Brain microvascular endothelial cell (primary cell): ENCODE measurements at regions not wholly inside any gene's neighbourhood (a gene's known extent, or its start where the extent isn't known, plus 50 kb on each side); places are given as distances from the start of the nearest gene placed in this dataset.

Experiments used
- DNase-seq: peaks from one replicate; pipeline ENCODE4 v3.0.0-alpha.2; 2020
- H3K27ac ChIP-seq: fragments of 250-450 bp; sonication (Bioruptor Pico); 2 replicates; pipeline ENCODE4 v1.5.1; 2020; ENCODE audit warnings: mild to moderate bottlenecking, moderate library complexity
- H3K27me3 ChIP-seq: fragments of 250-450 bp; sonication (Bioruptor Pico); replicated peaks from 2 replicates; pipeline ENCODE4 v1.5.1; 2020; ENCODE audit warnings: mild to moderate bottlenecking
- H3K36me3 ChIP-seq: fragments of 250-450 bp; sonication (Bioruptor Pico); replicated peaks from 2 replicates; pipeline ENCODE4 v1.5.1; 2020; ENCODE audit warnings: mild to moderate bottlenecking
- H3K4me3 ChIP-seq: 2 replicates; pipeline ENCODE4 v1.5.1; 2011; ENCODE audit warnings: low read depth, mild to moderate bottlenecking, control low read depth, low read length, moderate library complexity
- in situ Hi-C: cut with HindIII; loops from 2 replicates; pipeline ENCODE4 v1.10.0; 2017; ENCODE audit warnings: low sequenced_read_pairs, low pct_ligation_motif_present
- TF ChIP-seq, protein P1 (sequence below): IDR thresholded peaks from 2 replicates; pipeline ENCODE4 v1.5.1; 2011; ENCODE audit warnings: low read depth, mild to moderate bottlenecking, moderate library complexity, low read length, control low read depth, inconsistent platforms; ENCODE audit errors: missing control alignments

DNA sequence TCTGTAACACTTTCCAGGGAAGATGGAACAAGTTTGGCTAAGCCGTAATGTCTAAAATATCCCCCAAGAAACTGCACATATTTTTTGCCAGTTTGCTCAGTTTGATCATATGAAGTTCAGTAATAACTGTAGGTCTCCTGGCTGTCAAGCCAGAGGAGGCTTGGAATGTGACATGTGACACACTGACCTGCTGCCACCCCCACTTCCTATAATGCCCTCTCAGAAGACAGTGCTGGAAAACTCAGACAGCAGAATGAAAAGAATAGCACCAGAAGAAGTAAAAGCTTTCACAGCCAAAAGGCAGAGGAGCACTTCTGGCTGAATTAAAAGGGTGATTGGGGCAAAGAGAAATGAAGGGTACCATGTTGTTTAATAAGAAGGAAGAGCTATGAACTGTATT is 67.4 kb upstream of the UBAC2 start:
- TF ChIP-seq, protein P1, sequence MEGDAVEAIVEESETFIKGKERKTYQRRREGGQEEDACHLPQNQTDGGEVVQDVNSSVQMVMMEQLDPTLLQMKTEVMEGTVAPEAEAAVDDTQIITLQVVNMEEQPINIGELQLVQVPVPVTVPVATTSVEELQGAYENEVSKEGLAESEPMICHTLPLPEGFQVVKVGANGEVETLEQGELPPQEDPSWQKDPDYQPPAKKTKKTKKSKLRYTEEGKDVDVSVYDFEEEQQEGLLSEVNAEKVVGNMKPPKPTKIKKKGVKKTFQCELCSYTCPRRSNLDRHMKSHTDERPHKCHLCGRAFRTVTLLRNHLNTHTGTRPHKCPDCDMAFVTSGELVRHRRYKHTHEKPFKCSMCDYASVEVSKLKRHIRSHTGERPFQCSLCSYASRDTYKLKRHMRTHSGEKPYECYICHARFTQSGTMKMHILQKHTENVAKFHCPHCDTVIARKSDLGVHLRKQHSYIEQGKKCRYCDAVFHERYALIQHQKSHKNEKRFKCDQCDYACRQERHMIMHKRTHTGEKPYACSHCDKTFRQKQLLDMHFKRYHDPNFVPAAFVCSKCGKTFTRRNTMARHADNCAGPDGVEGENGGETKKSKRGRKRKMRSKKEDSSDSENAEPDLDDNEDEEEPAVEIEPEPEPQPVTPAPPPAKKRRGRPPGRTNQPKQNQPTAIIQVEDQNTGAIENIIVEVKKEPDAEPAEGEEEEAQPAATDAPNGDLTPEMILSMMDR, result no peak
- H3K27ac ChIP-seq, result no peak overlapping the region
- H3K27me3 ChIP-seq, result no peaks in the 10 kb centered on the region
- H3K36me3 ChIP-seq, result no peaks in the 10 kb centered on the region
- DNase-seq, result no peak
- in situ Hi-C loops, result no loop called here
- H3K4me3 ChIP-seq, result no peak overlapping the region

DNA sequence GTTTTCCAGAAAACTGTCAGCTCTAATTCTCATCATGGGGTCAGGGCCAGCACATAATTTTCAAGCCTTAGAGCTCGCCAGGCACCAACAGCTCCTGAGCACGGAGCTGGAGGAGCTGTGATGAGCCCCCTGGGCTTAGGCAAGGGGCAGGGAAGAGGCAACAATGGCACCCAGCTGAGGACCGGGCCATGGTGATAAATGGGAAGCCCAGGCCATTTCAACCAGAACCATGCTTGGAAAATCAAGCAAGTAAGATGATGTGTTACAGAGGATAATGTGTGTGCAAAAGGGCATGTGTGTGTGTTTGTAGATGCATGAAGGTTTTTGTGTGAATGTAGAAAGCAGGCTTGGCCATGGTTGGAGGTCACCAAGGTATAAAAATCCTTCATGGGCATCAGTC is 66.8 kb upstream of the UBAC2 start:
- Histone ChIP-seq H3K27me3 (no peaks in the 10 kb centered on the region), H3K4me3 (no peak overlapping the region), H3K27ac (no peak overlapping the region), H3K36me3 (no peaks in the 10 kb centered on the region)
- in situ Hi-C loops, result no loop called here
- DNase-seq, result no peak
- TF ChIP-seq, protein P1, result no peak

DNA sequence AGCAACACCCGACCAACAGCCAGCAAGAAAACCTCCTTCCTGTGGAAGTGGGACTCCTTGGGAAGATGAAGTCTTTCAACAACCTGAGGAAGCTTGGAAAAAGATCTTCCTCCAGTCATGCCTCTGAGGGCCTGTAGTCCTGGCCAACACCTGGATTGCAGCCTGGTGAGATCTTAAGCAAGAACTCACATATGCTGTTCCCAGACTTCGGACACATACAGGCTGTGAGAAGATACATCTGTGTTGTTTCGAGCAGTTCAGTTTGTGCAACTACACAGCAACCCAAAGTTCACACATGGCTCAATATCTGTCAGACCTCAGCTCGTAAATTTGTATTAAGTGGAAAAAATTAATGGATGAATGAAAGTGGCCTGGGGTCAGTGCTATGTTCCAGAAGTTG is 65.1 kb upstream of the UBAC2 start:
- H3K4me3 ChIP-seq, result no peak overlapping the region
- H3K36me3 ChIP-seq, result no peaks in the 10 kb centered on the region
- TF ChIP-seq, protein P1, result no peak
- no peak for DNase-seq
- in situ Hi-C loops, result no loop called here
- no peaks in the 10 kb centered on the region for H3K27me3 ChIP-seq
- no peak overlapping the region for H3K27ac ChIP-seq

DNA sequence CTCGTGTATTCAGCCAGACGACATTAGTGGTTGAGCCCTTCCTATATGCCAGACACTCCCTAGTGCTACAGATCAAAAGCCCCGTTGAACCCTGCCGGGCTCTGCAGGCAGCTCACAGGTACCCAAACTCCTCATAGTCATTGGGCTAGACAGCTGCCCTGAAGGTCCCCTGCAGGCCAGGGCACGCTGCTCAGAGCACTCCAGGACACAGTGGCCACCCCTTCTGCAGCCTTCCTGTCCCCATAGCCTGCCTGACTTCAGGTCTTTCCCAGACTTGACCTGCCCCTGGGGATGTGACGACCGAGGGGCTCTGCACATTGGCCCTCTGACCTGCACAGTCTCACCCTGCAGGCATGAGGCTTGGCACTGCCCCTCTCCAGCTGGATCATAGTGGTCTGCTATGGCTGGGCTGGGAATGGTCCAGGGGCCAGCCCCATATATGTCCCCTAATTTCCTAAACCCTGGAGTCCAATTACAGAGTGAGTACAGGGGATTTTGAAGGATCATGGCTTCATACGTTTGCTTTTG is 64.2 kb upstream of the UBAC2 start:
- H3K27me3 ChIP-seq, result no peaks in the 10 kb centered on the region
- TF ChIP-seq, protein P1, result no peak
- in situ Hi-C loops, result no loop called here

DNA sequence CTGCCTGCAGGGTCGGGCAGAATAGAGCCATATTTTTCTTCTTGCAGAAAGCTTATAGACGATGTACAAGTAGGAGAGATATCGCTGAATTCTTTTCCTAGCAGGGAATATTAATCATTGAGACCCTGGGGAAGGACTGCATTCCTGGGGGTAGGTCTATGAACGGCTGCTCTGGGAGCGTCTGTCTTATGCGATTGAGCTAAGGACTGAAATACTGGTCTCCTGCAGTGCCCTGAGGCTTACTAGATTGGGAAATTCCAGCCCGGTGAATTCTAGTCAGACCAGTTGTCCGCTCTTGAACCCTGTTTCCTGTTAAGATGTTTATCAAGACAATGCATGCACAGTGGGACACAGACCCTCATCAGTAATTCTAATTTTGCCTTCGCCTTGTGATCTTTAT is 59.8 kb upstream of the UBAC2 start:
- in situ Hi-C loops, result no loop called here
- Histone ChIP-seq H3K36me3 (no peaks in the 10 kb centered on the region), H3K4me3 (no peak overlapping the region), H3K27me3 (no peaks in the 10 kb centered on the region), H3K27ac (no peak overlapping the region)
- no peak for DNase-seq
- TF ChIP-seq, protein P1, result no peak

More for the DNA sequence above, 64.2 kb upstream of the UBAC2 start:
- DNase-seq, result no peak
- Histone ChIP-seq H3K36me3 (no peaks in the 10 kb centered on the region), H3K27ac (no peak overlapping the region), H3K4me3 (no peak overlapping the region)

DNA sequence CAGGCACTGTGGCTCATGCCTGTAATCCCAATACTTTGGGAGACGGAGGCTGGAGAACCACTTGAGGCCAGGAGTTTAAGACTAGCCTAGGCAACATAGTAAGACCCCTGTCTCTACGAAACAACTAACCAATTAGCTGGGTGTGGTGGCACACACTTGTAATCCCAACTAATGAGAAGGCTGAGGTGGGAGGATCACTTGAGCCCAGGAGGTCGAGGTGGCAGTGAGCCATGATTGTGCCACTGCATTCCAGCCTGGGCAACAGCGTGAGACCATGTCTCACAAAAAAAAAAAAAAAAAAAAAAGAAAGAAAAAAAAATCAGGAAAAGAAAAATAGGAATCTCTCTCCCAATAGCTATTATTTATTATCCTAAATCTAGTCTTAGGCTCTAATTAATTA is 56.8 kb upstream of the UBAC2 start:
- TF ChIP-seq, protein P1, result no peak
- Histone ChIP-seq H3K27me3 (no peaks in the 10 kb centered on the region), H3K36me3 (no peaks in the 10 kb centered on the region), H3K27ac (no peak overlapping the region), H3K4me3 (no peak overlapping the region)
- in situ Hi-C loops, result no loop called here
- DNase-seq, result no peak
